NT2/D1 (cell line): ENCODE measurements at regions not wholly inside any gene's neighbourhood (a gene's known extent, or its start where the extent isn't known, plus 50 kb on each side); places are given as distances from the start of the nearest gene placed in this dataset.
"Not testable (repeated sequence)": the region's sequence is repeated elsewhere in the genome, so short reads cannot be mapped to it uniquely, and the experiment has no call there.

Experiments used
- SUZ12 ChIP-seq: IDR thresholded peaks from 2 replicates; pipeline ENCODE4 v1.6.1; 2011; ENCODE audit not compliant: insufficient read length, insufficient read depth; ENCODE audit errors: extremely low read depth
- ZNF274 ChIP-seq: IDR thresholded peaks from 2 replicates; pipeline ENCODE4 v1.6.1; 2011; ENCODE audit warnings: mild to moderate bottlenecking, low read depth, low read length

GRCh38 chr1:105470541-105470940 lies 1585.9 kb upstream of the PRMT6 start:
- not testable (repeated sequence) for TF ChIP-seq SUZ12, ZNF274
